GM12878 (cell line): ENCODE measurements at regions not wholly inside any gene's neighbourhood (a gene's known extent, or its start where the extent isn't known, plus 50 kb on each side); places are given as distances from the start of the nearest gene placed in this dataset.

Source experiments
- ATAC-seq: fragments of 200-7000 bp; cut with Tn5 transposase; 3 replicates; pipeline ENCODE4 v1.9.1; 2020; ENCODE audit warnings: mild to moderate bottlenecking, moderate library complexity
- BruUV-seq: library from RNA; stranded (reverse); fragments of 400-500 nt; replicated peaks from 2 replicates; lab custom pipeline; 2021; lab: Mats Ljungman, UMichigan
- CTCF ChIA-PET: fragments of 300-600 bp; sonication (Branson Sonifier 250); formaldehyde crosslinking; extraction: SDS; loops from one replicate; lab custom pipeline; 2021; ENCODE audit warnings: inconsistent platforms; lab: Yijun Ruan, JAX
- POLR2A ChIA-PET: fragments of 350-600 bp; formaldehyde crosslinking; extraction: SDS; loops from one replicate; lab custom pipeline; 2021; ENCODE audit warnings: inconsistent platforms; lab: Charles Lee
- RAD21 ChIA-PET: fragments of 300-600 bp; sonication (Branson Sonifier 250); formaldehyde crosslinking; loops from one replicate; lab custom pipeline; 2023; ENCODE audit warnings: antibody characterized with exemption; ENCODE audit not compliant: unreplicated experiment; lab: Charles Lee
- SMC1A ChIA-PET: fragments of 300-600 bp; sonication (Branson Sonifier 250); formaldehyde crosslinking; loops from one replicate; lab custom pipeline; 2023; ENCODE audit not compliant: unreplicated experiment, uncharacterized antibody; lab: Charles Lee
- DNase-seq: peaks from one replicate; pipeline ENCODE4 v3.0.0-alpha.2; 2011; ENCODE audit warnings: low read depth, low spot score
- FAIRE-seq: peaks from 3 replicates; lab custom pipeline; 2011; peaks lifted over from hg19 to GRCh38; lab: Jason Lieb, UNC
- H2AFZ ChIP-seq: 2 replicates; pipeline ENCODE4 v1.6.0; 2011; ENCODE audit warnings: low read depth, low read length, control low read depth; ENCODE audit not compliant: control insufficient read depth
- H3K27ac ChIP-seq: 2 replicates; pipeline ENCODE4 v1.5.1; 2011; ENCODE audit warnings: control low read depth; ENCODE audit not compliant: control insufficient read depth, insufficient read depth
- H3K27me3 ChIP-seq, 2 experiments: replicated peaks in 1 of 2; 2 replicates each; pipeline versions ENCODE4 v1.6.0 to v1.6.1; 2011; ENCODE audit warnings: low read length in 1 of 2; ENCODE audit not compliant: control insufficient read depth in 2 of 2, insufficient read depth in 2 of 2
- H3K36me3 ChIP-seq, 2 experiments: 2 replicates each; pipeline ENCODE4 v1.5.1; 2011; ENCODE audit warnings: low read length in 1 of 2; ENCODE audit not compliant: control insufficient read depth in 2 of 2, insufficient read depth in 2 of 2
- H3K4me1 ChIP-seq: 2 replicates; pipeline ENCODE4 v1.6.1; 2011; ENCODE audit warnings: mild to moderate bottlenecking, low read length, moderate library complexity, mixed read lengths; ENCODE audit not compliant: control insufficient read depth, insufficient read depth
- H3K4me2 ChIP-seq: 2 replicates; pipeline ENCODE4 v1.6.0; 2011; ENCODE audit warnings: control low read depth; ENCODE audit not compliant: control insufficient read depth, insufficient read depth
- H3K4me3 ChIP-seq: fragments of 200-600 bp; sonication (generic); 2 replicates; pipeline ENCODE4 v1.5.1; 2016
- H3K79me2 ChIP-seq: 2 replicates; pipeline ENCODE4 v1.6.0; 2011; ENCODE audit warnings: low read length; ENCODE audit not compliant: control insufficient read depth, insufficient read depth
- H3K9ac ChIP-seq: 2 replicates; pipeline ENCODE4 v1.8.0; 2011; ENCODE audit warnings: low read length, control low read depth, mixed read lengths; ENCODE audit not compliant: control insufficient read depth, insufficient read depth
- H3K9me3 ChIP-seq: replicated peaks from 3 replicates; pipeline ENCODE4 v1.5.1; 2011; ENCODE audit warnings: mild to moderate bottlenecking, low read length; ENCODE audit not compliant: control insufficient read depth, insufficient read depth
- H4K20me1 ChIP-seq: 2 replicates; pipeline ENCODE4 v1.6.0; 2011; ENCODE audit not compliant: control insufficient read depth, insufficient read depth
- BRCA1 ChIP-seq: IDR thresholded peaks from 2 replicates; pipeline ENCODE4 v1.6.1; 2011; ENCODE audit warnings: low read depth, low read length, improper control_type of control experiment
- CREB1 ChIP-seq: IDR thresholded peaks from 2 replicates; pipeline ENCODE4 v1.6.1; 2012; ENCODE audit warnings: low read depth, mild to moderate bottlenecking, inconsistent platforms
- EZH2 ChIP-seq: IDR thresholded peaks from 2 replicates; pipeline ENCODE4 v1.6.1; 2012; ENCODE audit warnings: low read depth, mild to moderate bottlenecking, control low read depth, inconsistent platforms, low read length, borderline replicate concordance; ENCODE audit not compliant: control insufficient read depth
- JUND ChIP-seq: IDR thresholded peaks from 2 replicates; pipeline ENCODE4 v1.6.1; 2012; ENCODE audit warnings: low read depth, mild to moderate bottlenecking, low read length, improper control_type of control experiment, moderate library complexity
- MLLT1 ChIP-seq: fragments of 450-650 bp; IDR thresholded peaks from 2 replicates; pipeline ENCODE4 v1.6.1; 2016; ENCODE audit warnings: mild to moderate bottlenecking
- NBN ChIP-seq: fragments of 450-650 bp; IDR thresholded peaks from 2 replicates; pipeline ENCODE4 v1.6.1; 2016
- NRF1 ChIP-seq: conservative IDR thresholded peaks from 2 replicates; pipeline ENCODE4 v1.6.1; 2011; ENCODE audit warnings: mild to moderate bottlenecking, low read depth, low read length, improper control_type of control experiment
- PAX5 ChIP-seq: IDR thresholded peaks from 2 replicates; pipeline ENCODE4 v1.6.1; 2011; ENCODE audit warnings: low read depth, low read length, borderline replicate concordance
- POLR2A ChIP-seq: IDR thresholded peaks from 2 replicates; pipeline ENCODE4 v1.6.1; 2011; ENCODE audit warnings: low read depth, mild to moderate bottlenecking, low read length
- RUNX3 ChIP-seq: IDR thresholded peaks from 2 replicates; pipeline ENCODE4 v1.6.1; 2012; ENCODE audit warnings: low read length, inconsistent platforms
- SIX5 ChIP-seq: IDR thresholded peaks from 2 replicates; pipeline ENCODE4 v1.6.1; 2011; ENCODE audit warnings: mild to moderate bottlenecking, low read depth, low read length, moderate library complexity; ENCODE audit not compliant: severe bottlenecking
- SMARCA5 ChIP-seq: fragments of 450-650 bp; IDR thresholded peaks from 2 replicates; pipeline ENCODE4 v1.6.1; 2017; ENCODE audit warnings: mild to moderate bottlenecking
- SMC3 ChIP-seq: IDR thresholded peaks from 2 replicates; pipeline ENCODE4 v1.6.1; 2011; ENCODE audit warnings: low read length, improper control_type of control experiment, borderline replicate concordance
- ZNF274 ChIP-seq: IDR thresholded peaks from one replicate; pipeline ENCODE4 v1.8.0; 2011; ENCODE audit not compliant: insufficient read length, insufficient read depth
- ZNF622 ChIP-seq: fragments of 450-650 bp; IDR thresholded peaks from 2 replicates; pipeline ENCODE4 v1.6.1; 2017; ENCODE audit warnings: mild to moderate bottlenecking, inconsistent platforms
- ZNF687 ChIP-seq: fragments of 450-650 bp; IDR thresholded peaks from 2 replicates; pipeline ENCODE4 v1.6.1; 2017; ENCODE audit warnings: mild to moderate bottlenecking, moderate library complexity
- WGBS: methylation state at CpG from one replicate; pipeline ENCODE4 v1.1.6; 2016; ENCODE audit warnings: low lambda C conversion rate; ENCODE audit not compliant: insufficient replicate concordance, insufficient coverage; ENCODE audit errors: missing lambda C conversion rate; 5-methylcytosine and 5-hydroxymethylcytosine counted together
- in situ Hi-C: fragments of 300-500 bp; cut with MboI; formaldehyde crosslinking; loops from 9 replicates; pipeline ENCODE4 v1.14.3; 2018; ENCODE audit warnings: mixed read lengths
- intact Hi-C: fragments of 100-400 bp; cut with micrococcal nuclease; formaldehyde crosslinking; loops from one replicate; pipeline ENCODE4 v1.14.2; 2022; ENCODE audit not compliant: unreplicated experiment

DNA sequence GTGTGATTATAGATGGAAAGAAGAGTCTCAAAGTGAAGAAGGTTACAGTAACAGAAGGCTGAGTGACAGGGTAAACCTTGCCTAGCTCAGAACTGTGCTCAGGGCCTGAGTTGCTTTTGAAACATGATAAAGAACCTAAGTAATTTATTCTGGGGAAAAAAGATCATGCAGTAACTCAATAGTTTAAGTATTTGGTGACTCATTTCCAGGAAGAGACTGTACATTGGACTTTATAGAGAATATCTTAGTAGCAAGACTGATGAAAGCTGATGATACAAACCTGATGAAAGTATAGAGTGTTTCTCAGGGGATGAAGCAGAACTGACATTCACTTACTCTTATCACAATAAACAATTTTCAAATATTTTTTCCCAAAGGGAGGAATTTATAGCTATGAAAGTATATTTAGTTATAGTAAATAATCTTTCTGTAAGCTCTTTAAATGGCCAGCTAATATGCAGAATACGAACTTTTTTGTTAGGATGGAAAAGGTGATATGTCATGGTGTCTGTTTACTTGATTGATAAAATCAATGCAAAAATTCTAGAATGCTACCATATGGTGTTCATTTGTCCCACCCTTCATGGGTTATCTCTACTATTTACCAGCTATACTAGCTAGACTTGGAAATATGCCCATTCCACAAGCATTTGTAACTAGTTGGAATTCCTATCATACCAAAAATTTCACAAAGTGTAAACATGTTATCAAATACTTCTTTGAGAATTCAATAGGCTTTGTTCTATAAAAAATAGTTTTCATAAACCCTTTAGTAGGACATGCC is 1265.5 kb upstream of the ACVR2A start:
- ChIA-PET RAD21 (no interaction called here), SMC1A (interaction anchor here (1.3 kb wide), 1 partner anchor 9 kb away, joined by 4 read pairs; no protein-coding TSS in a partner anchor), CTCF (interaction anchor here (0.7 to 1.8 kb wide), 2 partner anchors 9 to 914 kb away, joined by 3 to 4 read pairs; no protein-coding TSS in a partner anchor), POLR2A (interaction anchor here (0.7 kb wide), 1 partner anchor 71 kb away, joined by 4 read pairs; no protein-coding TSS in a partner anchor)
- no peak; the same call in 1 of the 3 replicates for ATAC-seq
- 0% methylated on average over 1 of the region's 1 CpG for WGBS
- DNase-seq = no peak
- no peak for FAIRE-seq
- no peaks in the 10 kb centered on the region for H3K9me3 ChIP-seq
- H3K79me2 ChIP-seq = no peaks in the 10 kb centered on the region
- no peak overlapping the region for H3K27ac ChIP-seq
- no peaks in the 10 kb centered on the region for H3K4me1 ChIP-seq
- H3K9ac ChIP-seq = no peak overlapping the region
- no peaks in the 10 kb centered on the region for H4K20me1 ChIP-seq
- no TSS peak for BruUV-seq
- H2AFZ ChIP-seq = no peak overlapping the region
- no peak overlapping the region for H3K4me3 ChIP-seq
- intact Hi-C loops = no loop called here
- no peaks in the 10 kb centered on the region for H3K36me3 ChIP-seq
- H3K4me2 ChIP-seq = no peak overlapping the region
- in situ Hi-C loops = no loop called here
- H3K27me3 ChIP-seq = no peaks in the 10 kb centered on the region
- no peak for TF ChIP-seq CREB1
- no peak for TF ChIP-seq ZNF687
- no peak for TF ChIP-seq MLLT1
- no peak for TF ChIP-seq ZNF274
- no peak for TF ChIP-seq PAX5
- TF ChIP-seq BRCA1 = no peak
- no peak for TF ChIP-seq ZNF622
- TF ChIP-seq RUNX3 = no peak
- TF ChIP-seq POLR2A = no peak
- TF ChIP-seq SMC3 = no peak
- TF ChIP-seq EZH2 = no peak
- TF ChIP-seq SMARCA5 = no peak
- TF ChIP-seq JUND = no peak
- TF ChIP-seq SIX5 = no peak
- TF ChIP-seq NBN = no peak
- TF ChIP-seq NRF1 = no peak
